NAMALWA (cell line): ENCODE measurements at regions not wholly inside any gene's neighbourhood (a gene's known extent, or its start where the extent isn't known, plus 50 kb on each side); places are given as distances from the start of the nearest gene placed in this dataset.

Experiments used
- DNase-seq: peaks from one replicate; pipeline ENCODE4 v3.0.0-alpha.2; 2015; ENCODE audit warnings: low spot score

- DNase-seq = no peak
These were observed 694.3 kb upstream of the NR5A2 start for GRCh38 chr1:199333180-199333579.

GRCh38 chr1:199335496-199335895 lies 692.0 kb upstream of the NR5A2 start:
- no peak for DNase-seq

- peak; percentile 4 for DNase-seq
These were observed 690.5 kb upstream of the NR5A2 start for GRCh38 chr1:199336745-199337640.

- no peak for DNase-seq
These were observed 688.8 kb upstream of the NR5A2 start for GRCh38 chr1:199338760-199339159.

- DNase-seq = no peak
These were observed 675.2 kb upstream of the NR5A2 start for GRCh38 chr1:199352351-199352750.

- no peak for DNase-seq
These were observed 673.6 kb upstream of the NR5A2 start for GRCh38 chr1:199353906-199354305.

GRCh38 chr1:199356561-199356960 lies 670.9 kb upstream of the NR5A2 start:
- no peak for DNase-seq

GRCh38 chr1:199357599-199357998 lies 669.9 kb upstream of the NR5A2 start:
- DNase-seq = no peak

GRCh38 chr1:199362996-199363395 lies 664.5 kb upstream of the NR5A2 start:
- no peak for DNase-seq

- no peak for DNase-seq
These were observed 654.4 kb upstream of the NR5A2 start for GRCh38 chr1:199373139-199373538.

- DNase-seq = no peak
These were observed 650.3 kb upstream of the NR5A2 start for GRCh38 chr1:199377211-199377610.

GRCh38 chr1:199383793-199384192 lies 643.7 kb upstream of the NR5A2 start:
- no peak for DNase-seq

GRCh38 chr1:199394856-199395255 lies 632.7 kb upstream of the NR5A2 start:
- DNase-seq = no peak

- DNase-seq = no peak
These were observed 631.1 kb upstream of the NR5A2 start for GRCh38 chr1:199396456-199396855.

- peak; percentile 56 for DNase-seq
These were observed 627.4 kb upstream of the NR5A2 start for GRCh38 chr1:199399996-199400724.

GRCh38 chr1:199403531-199404116 lies 623.9 kb upstream of the NR5A2 start:
- DNase-seq = no peak

GRCh38 chr1:199404191-199404590 lies 623.3 kb upstream of the NR5A2 start:
- no peak for DNase-seq

GRCh38 chr1:199404976-199405375 lies 622.5 kb upstream of the NR5A2 start:
- DNase-seq = no peak

GRCh38 chr1:199405634-199406196 lies 621.8 kb upstream of the NR5A2 start:
- no peak for DNase-seq

- no peak for DNase-seq
These were observed 617.0 kb upstream of the NR5A2 start for GRCh38 chr1:199410462-199410861.

- no peak for DNase-seq
These were observed 616.0 kb upstream of the NR5A2 start for GRCh38 chr1:199411506-199411905.

GRCh38 chr1:199422206-199422605 lies 605.3 kb upstream of the NR5A2 start:
- no peak for DNase-seq

- no peak for DNase-seq
These were observed 579.6 kb upstream of the NR5A2 start for GRCh38 chr1:199447906-199448305.
